ENCODE measurements at regions not wholly inside any gene's neighbourhood (a gene's known extent, or its start where the extent isn't known, plus 50 kb on each side); places are given as distances from the start of the nearest gene placed in this dataset.

DNA sequence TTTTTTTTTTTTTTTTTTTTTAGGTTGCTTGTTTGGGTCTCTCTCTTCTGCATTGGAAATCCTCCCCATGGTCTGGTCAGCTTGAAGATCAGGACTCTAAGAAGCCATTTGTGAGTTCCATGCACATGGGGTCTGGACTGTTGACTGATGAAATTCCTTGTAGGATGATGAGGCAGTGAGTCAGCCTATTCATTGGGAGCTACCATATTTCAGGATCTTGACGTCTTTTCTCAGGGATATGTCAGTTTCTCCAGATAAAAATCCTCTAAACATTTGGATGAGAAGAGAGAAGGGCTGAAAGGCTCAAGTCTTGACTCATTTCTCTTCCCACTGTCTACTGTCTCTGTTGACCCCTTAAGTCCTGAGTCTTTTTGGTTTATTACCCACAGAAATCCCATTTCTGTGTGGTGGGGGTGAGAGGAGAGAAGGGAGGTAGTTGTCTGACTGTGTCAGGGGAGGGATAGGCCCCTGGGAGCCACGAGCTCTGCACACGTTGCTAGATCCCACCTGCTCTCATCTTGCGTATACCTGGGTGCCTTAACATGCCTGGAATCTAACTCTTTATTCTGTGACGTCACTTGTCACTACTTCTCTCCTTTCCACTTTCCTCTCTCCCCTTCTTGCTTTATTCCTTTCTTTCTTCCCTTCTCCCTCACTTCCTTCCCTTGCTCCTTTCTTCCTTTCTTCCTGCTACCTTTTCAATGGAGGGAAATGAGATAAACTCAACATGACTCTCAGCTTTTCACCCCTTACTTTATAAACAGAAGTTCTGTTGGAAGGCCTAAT lies 333.1 kb upstream of the XYLT1 start:
- no peak for DNase-seq (ENCODE audit: low read depth)

DNA sequence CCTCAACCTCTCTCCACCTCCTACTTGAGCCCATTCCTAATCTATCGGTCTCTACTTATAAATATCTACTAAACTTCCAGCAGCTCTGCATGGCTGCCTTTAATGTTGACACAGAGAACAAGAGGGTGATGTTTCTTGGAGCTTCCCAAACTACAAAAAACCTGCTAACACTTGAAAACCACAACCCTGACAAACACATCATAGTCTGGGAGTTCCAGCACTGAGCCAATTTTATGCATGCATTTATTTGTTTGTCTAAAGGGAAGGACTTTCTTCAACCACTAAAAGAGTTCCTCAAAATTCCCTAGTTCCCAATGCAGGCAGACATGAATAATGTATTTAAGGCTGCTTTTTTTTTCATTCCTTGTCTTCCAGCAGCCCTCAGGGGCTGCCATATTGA lies 331.8 kb upstream of the XYLT1 start:
- DNase-seq (ENCODE audit: low read depth): no peak

DNA sequence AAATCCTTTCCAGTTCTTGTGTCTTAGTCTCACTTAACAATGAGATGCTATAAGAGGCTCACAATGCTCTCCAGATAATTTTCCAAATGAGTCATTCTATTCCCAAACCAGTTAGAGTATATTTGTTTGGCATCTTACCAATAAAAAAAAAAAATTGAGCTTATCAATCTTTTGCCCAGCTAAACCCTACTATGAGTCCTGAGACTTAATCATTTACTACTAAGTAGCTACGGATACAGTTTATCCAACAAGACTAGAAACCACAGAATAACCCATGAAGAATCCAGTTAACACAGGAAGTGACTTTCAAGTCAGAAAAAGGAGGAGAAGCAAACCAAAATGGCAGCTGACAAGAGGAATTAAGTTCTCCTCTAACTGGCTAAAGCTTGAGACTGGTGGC lies 330.3 kb upstream of the XYLT1 start:
- DNase-seq (ENCODE audit: low read depth): no peak

DNA sequence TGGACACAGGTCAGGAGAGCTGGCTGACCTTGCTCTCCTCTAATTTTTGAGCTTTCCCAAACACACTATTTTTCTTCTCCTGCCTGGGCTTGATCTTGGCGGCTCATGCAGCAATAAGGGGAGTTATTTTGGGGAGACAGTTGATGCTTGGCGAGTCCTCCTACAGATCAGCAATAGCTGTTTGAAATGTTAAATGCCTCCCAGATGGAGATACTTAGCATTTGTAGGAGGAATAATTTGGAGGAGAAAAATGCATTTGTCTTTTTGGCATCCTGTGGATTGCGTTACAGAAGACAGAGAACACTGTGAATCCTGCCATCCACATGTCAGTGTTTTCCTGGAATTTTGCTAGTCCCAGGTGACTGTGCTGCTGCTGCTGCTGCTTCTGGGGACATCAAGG lies 328.0 kb upstream of the XYLT1 start:
- DNase-seq (ENCODE audit: low read depth): no peak

DNA sequence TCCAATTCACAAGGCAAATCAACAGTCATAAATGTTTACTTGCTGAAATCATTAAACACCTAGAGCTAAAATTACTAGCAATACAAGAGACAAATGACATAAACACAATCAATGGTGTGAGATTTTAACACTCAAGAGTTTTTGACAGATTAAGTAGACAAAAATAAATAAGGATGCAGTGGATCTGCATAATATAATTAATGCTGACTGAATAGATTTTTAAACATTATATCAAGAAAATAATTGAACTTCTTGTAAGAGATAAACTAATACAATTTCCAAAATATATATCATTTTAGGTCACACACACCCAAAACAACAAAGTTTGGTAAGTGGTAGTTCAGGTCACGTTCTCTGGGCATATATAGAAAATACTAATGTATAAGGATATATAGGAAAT lies 322.6 kb upstream of the XYLT1 start:
- DNase-seq (ENCODE audit: low read depth): no peak

DNA sequence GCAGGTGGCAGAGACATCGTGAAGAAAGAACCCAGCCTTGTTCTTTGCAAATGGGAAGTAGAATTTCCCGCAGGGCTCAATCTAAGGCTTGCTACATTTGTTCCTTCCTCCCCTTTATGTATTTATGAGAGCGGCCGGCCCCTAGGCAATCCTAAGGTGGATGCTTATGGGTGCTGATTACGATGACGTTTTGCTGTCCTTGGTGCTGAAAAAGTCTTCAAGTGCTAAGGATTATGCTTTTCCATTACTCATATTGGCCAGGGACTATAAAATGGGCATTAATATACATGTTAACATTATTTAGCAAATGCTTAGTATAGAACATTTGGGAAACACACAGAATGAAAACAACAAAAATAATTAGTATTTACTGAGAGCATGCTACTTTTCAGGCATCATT lies 313.3 kb upstream of the XYLT1 start:
- DNase-seq (ENCODE audit: low read depth): no peak

DNA sequence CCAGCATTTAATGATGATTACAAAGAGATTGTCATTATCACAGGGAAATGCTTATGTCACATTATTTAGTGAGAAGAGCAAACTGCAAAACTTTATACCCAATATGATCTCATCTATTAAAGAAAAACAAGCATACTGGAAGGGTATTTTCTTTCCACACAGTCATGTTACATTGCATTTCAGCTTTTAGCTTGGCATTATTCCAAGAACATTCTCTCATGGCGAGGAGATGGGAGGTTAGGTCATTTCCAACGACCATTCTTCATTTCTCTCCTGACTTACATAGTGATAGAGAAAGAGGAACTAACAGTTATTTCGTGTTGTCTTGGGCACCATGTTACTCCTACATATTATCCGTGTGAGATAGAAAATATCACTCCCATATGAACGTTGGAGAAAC lies 309.4 kb upstream of the XYLT1 start:
- no peak for DNase-seq (ENCODE audit: low read depth)

DNA sequence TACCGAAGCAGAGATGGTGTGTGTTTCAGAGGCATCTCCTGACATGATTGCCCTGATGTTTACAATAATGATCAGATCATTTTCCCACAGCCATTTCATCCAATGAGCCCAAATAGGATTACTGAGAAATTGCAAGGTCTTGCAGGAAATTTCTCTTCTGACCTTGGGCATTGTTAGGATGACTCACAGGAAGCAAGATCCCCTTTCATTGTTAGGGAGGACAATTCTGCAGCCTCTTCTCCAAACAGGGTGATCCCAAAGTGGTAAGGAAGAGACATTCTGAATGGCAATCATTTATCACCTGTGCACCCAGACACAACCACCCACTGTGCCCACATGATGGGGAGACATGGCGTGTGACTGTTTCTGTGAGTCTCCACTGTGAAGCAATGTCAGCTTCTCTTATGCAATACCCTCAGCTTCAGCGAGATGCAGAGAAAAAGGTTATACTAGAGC lies 306.7 kb upstream of the XYLT1 start:
- DNase-seq (ENCODE audit: low read depth): no peak

DNA sequence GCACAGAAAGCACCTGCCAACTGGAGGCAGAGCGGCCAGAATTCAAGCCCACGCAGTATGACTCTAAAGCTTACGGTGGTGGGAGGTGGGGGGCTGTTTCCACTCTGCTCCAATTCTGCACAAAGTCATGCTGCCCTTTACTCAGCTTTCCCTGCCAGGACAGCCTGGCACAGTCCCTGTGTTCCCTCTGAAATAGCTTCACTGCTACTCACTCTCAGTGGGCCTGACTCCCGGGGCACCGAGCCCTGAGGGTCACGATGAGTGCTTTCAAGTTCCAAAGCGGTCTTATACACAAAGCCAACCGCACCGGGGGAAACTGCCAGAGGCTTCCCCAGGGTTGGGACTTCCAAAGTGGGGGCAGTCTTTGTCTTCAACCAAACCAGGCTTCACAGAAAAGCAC lies 306.1 kb upstream of the XYLT1 start:
- no peak for DNase-seq (ENCODE audit: low read depth)

DNA sequence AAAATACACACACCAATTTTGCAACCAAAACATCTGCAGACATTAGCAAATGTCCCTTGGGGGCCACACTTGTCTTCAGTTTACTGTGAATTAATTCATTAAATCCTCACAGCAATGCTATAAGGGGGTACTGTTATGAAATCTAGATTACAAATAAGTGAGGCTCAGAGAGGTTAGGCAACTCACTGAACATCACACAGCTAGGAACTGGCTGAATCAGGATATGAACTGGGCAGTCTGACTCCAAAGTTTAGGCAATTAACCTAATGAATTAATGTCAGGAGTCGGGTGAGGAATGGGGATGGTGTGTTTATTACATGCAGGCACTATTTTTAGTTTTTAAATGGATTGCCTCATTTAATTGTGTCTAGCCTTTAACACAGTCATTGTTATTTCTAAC lies 305.7 kb upstream of the XYLT1 start:
- DNase-seq (ENCODE audit: low read depth): no peak

DNA sequence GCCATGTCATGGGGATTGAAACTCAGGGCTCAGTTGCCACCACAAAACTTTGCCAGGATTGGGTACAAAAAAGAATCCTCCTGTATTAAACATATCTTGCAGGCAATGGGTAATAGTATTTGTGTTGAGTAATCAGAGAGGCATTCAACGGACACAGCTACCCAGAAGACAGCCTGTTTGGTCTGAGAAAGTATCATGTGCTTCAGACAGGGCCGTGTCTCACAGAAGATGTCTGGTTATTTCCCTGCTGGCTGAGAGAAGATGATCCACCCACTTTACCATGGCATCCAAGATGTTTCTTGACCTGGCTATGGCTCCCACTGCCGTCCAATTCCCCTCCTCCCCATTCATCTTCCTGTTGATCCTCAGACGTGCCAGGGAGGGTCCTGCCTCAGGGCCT lies 304.3 kb upstream of the XYLT1 start:
- DNase-seq (ENCODE audit: low read depth): no peak

DNA sequence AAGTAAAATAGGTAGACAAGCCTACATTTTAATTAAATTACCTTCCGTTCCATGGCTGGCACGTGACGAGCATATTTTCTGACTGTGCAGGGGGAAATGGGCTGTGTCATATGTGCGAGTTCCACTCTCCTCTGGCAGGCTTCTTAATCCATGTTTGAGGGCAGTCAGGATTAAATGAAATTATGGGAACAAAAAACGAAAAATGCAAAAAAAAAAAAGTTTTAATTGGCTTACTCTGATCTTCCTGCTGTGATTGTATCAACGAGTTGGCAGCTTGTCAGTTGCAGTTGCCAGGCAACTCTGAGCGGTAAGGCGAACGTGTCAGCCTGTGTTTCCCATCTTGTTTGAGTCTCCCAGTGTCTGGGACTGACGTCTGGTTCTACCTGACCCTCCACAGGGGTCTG lies 302.9 kb upstream of the XYLT1 start:
- no peak for DNase-seq (ENCODE audit: low read depth)

DNA sequence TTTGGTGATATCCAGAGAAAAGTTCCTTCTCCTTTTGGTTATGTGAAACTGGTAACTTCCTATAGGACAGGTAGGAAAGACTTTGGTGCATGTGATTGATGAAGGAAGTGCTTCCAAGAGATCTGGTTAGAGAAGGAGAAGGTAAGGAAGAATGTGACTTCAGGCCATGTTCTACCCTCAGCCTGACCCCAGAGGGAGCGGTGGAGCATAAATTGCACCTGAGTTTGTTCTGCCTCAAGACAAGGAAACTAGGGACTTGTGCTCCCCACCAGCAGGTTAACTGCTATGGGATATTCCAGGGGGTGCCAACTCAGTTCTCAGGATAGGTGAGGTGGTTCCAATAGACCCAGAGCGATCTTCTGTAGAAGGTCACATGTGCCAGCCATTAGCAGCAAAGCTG lies 299.3 kb upstream of the XYLT1 start:
- no peak for DNase-seq (ENCODE audit: low read depth)

DNA sequence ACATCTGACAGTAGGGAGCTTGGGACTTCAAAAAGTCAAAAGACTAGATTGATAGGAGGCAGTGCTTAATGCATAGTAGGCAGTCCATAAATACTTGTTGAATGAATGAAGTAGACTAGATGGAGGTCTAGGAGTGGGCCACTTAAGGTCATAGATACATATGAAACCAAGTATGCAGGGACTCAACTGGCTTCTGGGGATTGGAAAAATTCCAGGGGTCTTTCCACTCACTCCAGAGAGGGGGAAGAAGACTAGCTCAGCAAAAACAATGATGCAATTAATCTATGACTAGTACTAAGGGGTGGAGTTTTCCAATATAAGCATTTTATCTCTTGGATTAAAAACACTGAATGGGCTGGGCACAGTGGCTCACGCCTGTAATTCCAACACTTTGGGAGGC lies 298.3 kb upstream of the XYLT1 start:
- DNase-seq (ENCODE audit: low read depth): no peak

DNA sequence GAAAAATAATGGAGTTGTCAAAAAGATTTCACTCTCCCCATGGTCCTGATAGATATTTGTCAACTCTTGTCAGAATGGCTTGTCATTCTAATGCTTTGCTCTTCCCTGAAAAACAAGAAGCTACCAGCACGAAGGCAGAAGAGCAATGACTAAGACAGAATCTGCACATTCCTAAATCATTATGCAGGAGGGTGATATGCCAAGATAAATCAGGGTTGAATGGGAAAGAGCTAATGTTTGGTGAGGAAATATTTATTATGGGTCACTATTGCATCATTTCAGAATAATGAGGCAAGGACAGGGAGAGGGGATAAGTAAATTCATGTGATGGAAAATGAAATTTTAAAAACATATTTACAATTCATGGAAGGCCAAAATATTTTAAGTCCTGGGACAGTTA lies 297.5 kb upstream of the XYLT1 start:
- DNase-seq (ENCODE audit: low read depth): no peak

DNA sequence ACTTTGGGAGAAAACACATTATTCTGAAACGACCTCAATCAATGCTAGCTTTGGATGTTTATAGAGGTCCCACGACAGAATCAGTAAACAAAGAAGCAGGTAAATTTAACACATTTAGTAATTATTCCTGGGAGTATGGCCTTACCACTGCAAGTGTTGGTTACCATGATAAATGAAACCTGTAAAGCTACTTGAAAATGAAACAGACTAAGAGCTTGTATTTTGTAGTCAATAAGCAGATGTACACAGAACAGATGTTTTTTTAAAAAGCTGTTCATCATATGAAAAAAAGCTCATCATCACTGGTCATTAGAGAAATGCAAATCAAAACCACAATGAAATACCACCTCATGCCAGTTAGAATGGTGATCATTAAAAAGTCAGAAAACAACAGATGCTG lies 295.3 kb upstream of the XYLT1 start:
- DNase-seq (ENCODE audit: low read depth): no peak

DNA sequence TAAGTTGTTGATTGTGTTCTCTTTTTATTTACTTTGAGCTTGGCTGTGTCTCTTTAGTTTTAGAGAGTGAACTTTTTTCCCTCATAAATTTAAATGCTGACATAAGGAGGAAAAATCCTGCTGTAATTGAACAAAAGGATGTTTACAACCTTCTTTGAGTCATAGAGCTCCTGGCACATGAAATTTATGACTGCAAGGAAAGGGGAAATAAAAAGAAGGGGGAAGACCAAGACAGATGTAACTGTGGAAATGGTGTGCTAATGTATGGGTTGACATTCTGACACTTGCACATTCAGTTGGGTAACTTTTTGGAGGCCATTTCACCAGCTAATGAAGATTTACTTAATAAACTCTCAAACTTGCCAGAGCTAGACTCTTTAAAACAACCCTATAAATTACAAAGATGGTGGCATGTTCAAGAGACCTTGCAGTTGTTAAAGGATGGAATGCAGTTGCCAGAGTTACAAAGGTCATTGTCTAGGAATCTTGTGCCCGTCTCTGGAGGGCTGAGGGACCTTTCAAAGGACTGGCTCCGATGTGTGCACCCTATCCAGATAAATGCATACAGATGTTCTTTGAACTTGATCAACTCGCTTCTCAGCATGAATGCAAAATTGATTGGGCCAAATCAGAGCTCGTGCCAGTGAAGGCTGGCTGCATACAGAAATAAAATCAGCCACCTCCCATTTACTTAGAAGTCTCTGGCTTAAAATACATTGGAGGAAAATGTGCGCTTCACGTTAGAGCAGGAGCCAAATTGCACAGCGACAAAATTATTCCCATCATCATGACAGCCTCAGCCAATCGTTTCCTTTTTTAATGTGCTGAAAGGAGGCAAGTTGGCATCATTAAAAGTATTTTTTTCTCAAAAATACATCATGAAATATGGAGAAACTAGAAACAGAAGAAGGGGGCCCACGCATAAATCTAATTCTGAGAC lies 289.0 kb upstream of the XYLT1 start:
- no peak for DNase-seq (ENCODE audit: low read depth)

DNA sequence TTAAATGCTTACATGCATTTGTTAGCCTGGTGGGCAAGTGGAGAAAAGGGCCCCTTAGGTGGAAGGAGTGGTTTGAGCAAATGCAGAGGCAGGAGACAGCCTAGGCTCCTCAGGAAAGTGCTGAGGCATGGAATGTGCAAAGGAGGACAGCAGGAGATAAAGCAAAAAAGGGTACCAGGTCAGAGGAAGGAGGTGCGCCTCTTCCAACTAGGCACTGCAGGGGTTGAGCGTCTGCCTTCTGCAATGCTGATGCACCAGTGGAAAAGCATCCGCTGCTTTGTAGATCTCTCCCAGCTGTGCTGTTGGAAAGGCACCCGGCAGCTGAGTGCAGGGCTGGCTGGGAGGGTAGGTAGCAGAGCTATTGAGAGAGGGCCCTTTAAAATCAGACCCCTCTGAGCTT lies 287.0 kb upstream of the XYLT1 start:
- no peak for DNase-seq (ENCODE audit: low read depth)

DNA sequence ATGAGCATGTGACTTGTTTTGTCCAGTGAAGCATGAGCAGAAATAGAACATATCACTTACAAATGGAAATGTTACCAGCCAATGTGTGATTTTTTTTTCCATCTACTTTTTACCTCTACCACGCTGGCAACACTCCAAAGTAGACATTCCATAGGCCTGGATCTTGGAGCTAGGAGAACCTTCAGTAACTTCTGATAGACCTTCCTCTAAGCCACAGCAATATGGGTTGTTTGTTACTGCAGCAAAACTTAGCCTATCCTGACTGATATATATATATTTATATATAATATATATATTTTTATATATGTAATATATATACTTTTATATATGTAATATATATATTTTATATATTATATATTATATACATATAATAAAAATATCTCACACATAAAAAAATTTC lies 284.4 kb upstream of the XYLT1 start:
- no peak for DNase-seq (ENCODE audit: low read depth)

DNA sequence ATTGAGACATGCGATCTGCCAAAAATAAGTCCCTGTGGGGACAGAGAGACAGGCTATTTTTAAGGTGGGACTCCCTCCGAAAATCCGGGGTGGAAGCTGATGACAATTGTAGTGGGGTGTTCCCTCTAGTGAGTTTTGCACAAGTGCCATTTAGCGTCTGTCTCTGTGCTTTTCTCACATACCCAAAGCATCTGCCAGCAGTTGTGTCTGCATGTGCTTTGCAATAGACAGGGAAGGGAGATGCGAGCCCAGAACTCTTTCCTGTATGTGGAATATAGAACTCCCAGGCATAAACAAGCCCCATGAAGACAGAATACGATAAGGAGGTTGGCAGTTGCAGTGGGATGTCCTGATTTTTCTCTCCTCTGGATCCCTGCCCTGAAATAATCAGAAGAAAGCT lies 282.7 kb upstream of the XYLT1 start:
- no peak for DNase-seq (ENCODE audit: low read depth)

DNA sequence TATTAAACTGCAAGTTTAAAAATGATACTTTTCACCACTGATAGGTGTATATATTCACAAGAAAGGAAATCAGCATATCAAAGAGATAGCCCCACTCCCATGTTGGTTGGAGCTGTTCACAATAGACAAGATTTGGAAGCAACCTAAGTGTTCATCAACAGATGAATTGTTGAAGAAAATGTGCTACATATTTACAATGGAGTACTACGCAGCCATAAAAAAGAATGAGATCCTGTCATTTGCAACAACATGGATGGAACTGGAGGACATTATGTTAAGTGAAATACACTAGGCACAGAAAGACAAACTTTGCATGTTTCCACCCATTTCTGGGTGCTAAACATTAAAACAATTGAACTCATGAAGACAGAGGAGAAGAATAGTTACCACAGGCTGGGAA lies 278.9 kb upstream of the XYLT1 start:
- DNase-seq (ENCODE audit: low read depth): no peak

DNA sequence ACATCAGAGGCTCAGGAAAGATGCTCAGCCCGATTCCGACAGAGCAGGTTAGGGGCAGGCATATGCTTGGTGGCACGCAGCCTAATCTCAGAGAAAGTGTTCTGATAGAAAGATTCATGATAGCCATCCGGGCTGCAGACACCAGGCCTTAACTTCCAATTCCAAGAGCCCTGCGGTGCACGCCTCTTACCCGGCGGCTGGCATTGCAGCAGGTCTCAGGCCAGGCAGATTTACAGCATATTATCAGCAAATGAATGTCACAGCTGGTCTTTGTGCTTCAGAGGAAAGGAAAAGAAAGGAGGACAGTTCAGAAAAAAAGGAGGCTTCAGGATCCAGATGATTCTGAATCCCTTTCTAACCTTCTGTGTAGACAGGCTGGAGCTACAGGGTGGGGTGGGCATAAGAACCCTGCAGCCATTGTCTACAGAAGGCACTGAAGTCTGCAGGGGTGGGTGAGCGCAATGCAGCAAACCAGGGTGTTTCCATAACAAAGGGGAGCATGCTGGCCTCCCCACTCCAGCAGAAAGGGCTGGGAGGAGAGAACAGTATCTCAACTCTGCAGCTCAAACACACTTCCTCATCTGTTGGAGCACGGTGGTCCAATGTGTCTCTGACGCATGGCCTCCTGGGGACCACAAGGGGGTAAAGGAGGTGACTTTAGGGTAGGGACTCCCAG lies 277.4 kb upstream of the XYLT1 start:
- no peak for DNase-seq (ENCODE audit: low read depth)
